T-helper 1 cell treated with Interleukin-12 subunit alpha and Interleukin-12 subunit beta and Interleukin-4 antibody, amounts not matched to agents 30 μg/mL and 1 μg/mL, for 36 hours (primary cell): ENCODE measurements at regions not wholly inside any gene's neighbourhood (a gene's known extent, or its start where the extent isn't known, plus 50 kb on each side); places are given as distances from the start of the nearest gene placed in this dataset.
"Not testable (repeated sequence)": the region's sequence is repeated elsewhere in the genome, so short reads cannot be mapped to it uniquely, and the experiment has no call there.

Experiments
- H3K27ac Mint-ChIP-seq: one replicate; pipeline ENCODE4 v1.8.0; 2021; ENCODE audit warnings: mild to moderate bottlenecking, mixed read lengths
- H3K27me3 Mint-ChIP-seq: one replicate; pipeline ENCODE4 v1.8.0; 2021; ENCODE audit warnings: low read depth, mixed read lengths
- H3K36me3 Mint-ChIP-seq: one replicate; pipeline ENCODE4 v1.8.0; 2021; ENCODE audit warnings: low read depth, mixed read lengths
- H3K4me1 Mint-ChIP-seq: one replicate; pipeline ENCODE4 v1.8.0; 2021; ENCODE audit warnings: low read depth, mixed read lengths
- H3K4me3 Mint-ChIP-seq: one replicate; pipeline ENCODE4 v1.8.0; 2021; ENCODE audit warnings: mild to moderate bottlenecking, moderate library complexity, mixed read lengths
- H3K9me3 Mint-ChIP-seq: one replicate; pipeline ENCODE4 v1.8.0; 2021; ENCODE audit warnings: mixed read lengths

- no peak overlapping the region for H3K4me3 Mint-ChIP-seq
- H3K4me1 Mint-ChIP-seq, result no peaks in the 10 kb centered on the region
- H3K27me3 Mint-ChIP-seq, result no peaks in the 10 kb centered on the region
- no peaks in the 10 kb centered on the region for H3K36me3 Mint-ChIP-seq
- no peaks in the 10 kb centered on the region for H3K9me3 Mint-ChIP-seq
- H3K27ac Mint-ChIP-seq, result no peak overlapping the region
These were observed 435.4 kb upstream of the TENM3 start for GRCh38 chr4:181807771-181808170.

- Mint-ChIP-seq H3K4me3 (no peak overlapping the region), H3K27me3 (no peaks in the 10 kb centered on the region), H3K36me3 (no peaks in the 10 kb centered on the region), H3K4me1 (no peaks in the 10 kb centered on the region), H3K9me3 (no peaks in the 10 kb centered on the region), H3K27ac (no peak overlapping the region)
These were observed 432.5 kb upstream of the TENM3 start for GRCh38 chr4:181810711-181811110.

- not testable (repeated sequence) for H3K4me3 Mint-ChIP-seq, H3K27me3 Mint-ChIP-seq, H3K27ac Mint-ChIP-seq, H3K36me3 Mint-ChIP-seq, H3K9me3 Mint-ChIP-seq, H3K4me1 Mint-ChIP-seq
These were observed 431.7 kb upstream of the TENM3 start for GRCh38 chr4:181811550-181811949.

- Mint-ChIP-seq H3K36me3 (no peaks in the 10 kb centered on the region), H3K9me3 (no peaks in the 10 kb centered on the region), H3K27ac (no peak overlapping the region), H3K27me3 (no peaks in the 10 kb centered on the region), H3K4me1 (no peaks in the 10 kb centered on the region), H3K4me3 (no peak overlapping the region)
These were observed 423.3 kb upstream of the TENM3 start for GRCh38 chr4:181819946-181820345.

- no peak overlapping the region for H3K27ac Mint-ChIP-seq
- H3K27me3 Mint-ChIP-seq, result no peaks in the 10 kb centered on the region
- no peaks in the 10 kb centered on the region for H3K9me3 Mint-ChIP-seq
- H3K36me3 Mint-ChIP-seq, result no peaks in the 10 kb centered on the region
- H3K4me1 Mint-ChIP-seq, result no peaks in the 10 kb centered on the region
- no peak overlapping the region for H3K4me3 Mint-ChIP-seq
These were observed 422.6 kb upstream of the TENM3 start for GRCh38 chr4:181820553-181820952.

GRCh38 chr4:181821039-181822004 is 421.9 kb upstream of the TENM3 start:
- H3K4me3 Mint-ChIP-seq, result no peak overlapping the region
- no peak overlapping the region for H3K27ac Mint-ChIP-seq
- no peaks in the 10 kb centered on the region for H3K36me3 Mint-ChIP-seq
- H3K4me1 Mint-ChIP-seq, result no peaks in the 10 kb centered on the region
- no peaks in the 10 kb centered on the region for H3K9me3 Mint-ChIP-seq
- no peaks in the 10 kb centered on the region for H3K27me3 Mint-ChIP-seq

- H3K36me3 Mint-ChIP-seq, result no peaks in the 10 kb centered on the region
- H3K27me3 Mint-ChIP-seq, result no peaks in the 10 kb centered on the region
- no peaks in the 10 kb centered on the region for H3K9me3 Mint-ChIP-seq
- no peak overlapping the region for H3K4me3 Mint-ChIP-seq
- H3K27ac Mint-ChIP-seq, result no peak overlapping the region
- H3K4me1 Mint-ChIP-seq, result no peaks in the 10 kb centered on the region
These were observed 421.2 kb upstream of the TENM3 start for GRCh38 chr4:181822005-181822375.

GRCh38 chr4:181823183-181823582 is 420.0 kb upstream of the TENM3 start:
- Mint-ChIP-seq H3K4me3 (no peak overlapping the region), H3K27me3 (no peaks in the 10 kb centered on the region), H3K36me3 (no peaks in the 10 kb centered on the region), H3K9me3 (no peaks in the 10 kb centered on the region), H3K4me1 (no peaks in the 10 kb centered on the region), H3K27ac (no peak overlapping the region)

GRCh38 chr4:181823645-181824044 is 419.6 kb upstream of the TENM3 start:
- Mint-ChIP-seq H3K4me3 (no peak overlapping the region), H3K27ac (no peak overlapping the region), H3K4me1 (no peaks in the 10 kb centered on the region), H3K36me3 (no peaks in the 10 kb centered on the region), H3K9me3 (no peaks in the 10 kb centered on the region), H3K27me3 (no peaks in the 10 kb centered on the region)

- no peaks in the 10 kb centered on the region for H3K36me3 Mint-ChIP-seq
- no peaks in the 10 kb centered on the region for H3K27me3 Mint-ChIP-seq
- no peak overlapping the region for H3K27ac Mint-ChIP-seq
- no peaks in the 10 kb centered on the region for H3K4me1 Mint-ChIP-seq
- H3K9me3 Mint-ChIP-seq, result no peaks in the 10 kb centered on the region
- no peak overlapping the region for H3K4me3 Mint-ChIP-seq
These were observed 417.6 kb upstream of the TENM3 start for GRCh38 chr4:181825564-181825963.

- Mint-ChIP-seq H3K9me3 (no peaks in the 10 kb centered on the region), H3K27me3 (no peaks in the 10 kb centered on the region), H3K27ac (no peak overlapping the region), H3K4me1 (no peaks in the 10 kb centered on the region), H3K36me3 (no peaks in the 10 kb centered on the region), H3K4me3 (no peak overlapping the region)
These were observed 416.0 kb upstream of the TENM3 start for GRCh38 chr4:181827246-181827645.

GRCh38 chr4:181830404-181831035 is 412.7 kb upstream of the TENM3 start:
- H3K36me3 Mint-ChIP-seq, result no peaks in the 10 kb centered on the region
- no peaks in the 10 kb centered on the region for H3K27me3 Mint-ChIP-seq
- H3K27ac Mint-ChIP-seq, result no peak overlapping the region
- H3K4me3 Mint-ChIP-seq, result no peak overlapping the region
- no peaks in the 10 kb centered on the region for H3K4me1 Mint-ChIP-seq
- peaks cover 7% of the 10 kb centered on the region for H3K9me3 Mint-ChIP-seq

GRCh38 chr4:181834071-181834470 is 409.1 kb upstream of the TENM3 start:
- no peaks in the 10 kb centered on the region for H3K4me1 Mint-ChIP-seq
- H3K4me3 Mint-ChIP-seq, result no peak overlapping the region
- H3K36me3 Mint-ChIP-seq, result no peaks in the 10 kb centered on the region
- peaks cover 7% of the 10 kb centered on the region for H3K9me3 Mint-ChIP-seq
- H3K27me3 Mint-ChIP-seq, result no peaks in the 10 kb centered on the region
- H3K27ac Mint-ChIP-seq, result no peak overlapping the region

- Mint-ChIP-seq H3K27me3 (no peaks in the 10 kb centered on the region), H3K4me1 (no peaks in the 10 kb centered on the region), H3K4me3 (no peak overlapping the region)
These were observed 407.9 kb upstream of the TENM3 start for GRCh38 chr4:181835348-181835747.

GRCh38 chr4:181838253-181838652 is 404.9 kb upstream of the TENM3 start:
- Mint-ChIP-seq H3K9me3 (peaks cover 6% of the 10 kb centered on the region), H3K36me3 (no peaks in the 10 kb centered on the region), H3K4me3 (no peak overlapping the region), H3K4me1 (no peaks in the 10 kb centered on the region), H3K27ac (no peak overlapping the region), H3K27me3 (no peaks in the 10 kb centered on the region)

More at GRCh38 chr4:181835348-181835747, 407.9 kb upstream of the TENM3 start:
- Mint-ChIP-seq H3K27ac (no peak overlapping the region), H3K9me3 (peaks cover 7% of the 10 kb centered on the region), H3K36me3 (no peaks in the 10 kb centered on the region)
